Suprapubic skin (tissue), 4 donors: ENCODE measurements at regions not wholly inside any gene's neighbourhood (a gene's known extent, or its start where the extent isn't known, plus 50 kb on each side); places are given as distances from the start of the nearest gene placed in this dataset.

Experiments
- EP300 ChIP-seq: sonication (generic); formaldehyde crosslinking; IDR thresholded peaks from one replicate; pipeline ENCODE4 v1.6.1; 2017; ENCODE audit warnings: antibody characterized with exemption
- POLR2AphosphoS5 ChIP-seq, 3 donors: sonication (generic); formaldehyde crosslinking; IDR thresholded peaks; one replicate each; pipeline ENCODE4 v1.6.1; 2017; ENCODE audit warnings: antibody characterized with exemption in 3 of 3

DNA sequence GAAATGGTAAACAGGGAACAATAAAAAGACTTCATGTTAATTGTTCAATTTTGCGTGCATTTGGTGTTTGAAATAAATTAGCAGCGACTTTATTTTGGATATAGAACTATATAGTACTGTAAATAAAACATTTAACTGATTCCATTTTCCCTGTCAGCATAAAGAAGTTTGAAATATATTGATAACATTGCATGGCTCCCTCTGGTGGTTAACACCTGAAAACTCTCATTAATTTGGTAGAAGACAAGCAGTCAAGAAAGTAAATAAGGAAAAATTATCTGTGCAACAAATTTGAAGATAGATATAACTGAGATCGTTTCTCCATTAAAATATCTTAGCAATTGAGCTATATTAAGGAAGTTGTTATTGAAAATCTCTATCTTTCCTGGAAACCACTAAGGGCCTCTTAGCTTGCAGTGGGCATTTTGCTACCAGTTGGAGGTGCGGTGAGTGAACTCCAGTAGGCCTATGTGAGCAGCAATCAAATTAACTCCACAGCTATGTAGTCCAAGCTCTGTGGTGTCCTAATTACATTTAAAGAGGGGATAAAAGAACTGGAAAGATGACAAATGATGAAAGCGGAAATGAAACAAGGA, 435.7 kb upstream of the FKBP1C start:
- TF ChIP-seq POLR2AphosphoS5 (IDR thresholded peaks at IDR 0.05) (no peak), EP300 (no peak)
